DND-41 (cell line): ENCODE measurements at regions not wholly inside any gene's neighbourhood (a gene's known extent, or its start where the extent isn't known, plus 50 kb on each side); places are given as distances from the start of the nearest gene placed in this dataset.

ENCODE experiments used
- ATAC-seq: fragments of 200-7000 bp; cut with Tn5 transposase; 3 replicates; pipeline ENCODE4 v1.9.1; 2021; ENCODE audit warnings: low read depth; ENCODE audit not compliant: insufficient read depth
- DNase-seq: peaks from one replicate; pipeline ENCODE4 v3.0.0-alpha.2; 2020
- H2AFZ ChIP-seq: 2 replicates; pipeline ENCODE4 v1.6.0; 2012; ENCODE audit warnings: low read depth, low read length
- H3K27ac ChIP-seq: 2 replicates; pipeline ENCODE4 v1.5.1; 2012; ENCODE audit warnings: low read length, inconsistent platforms
- H3K27me3 ChIP-seq: fragments of 200-600 bp; sonication (generic); 2 replicates; pipeline ENCODE4 v1.6.0; 2012; ENCODE audit warnings: low read length, mild to moderate bottlenecking, inconsistent platforms; ENCODE audit not compliant: insufficient read depth, poor library complexity
- H3K36me3 ChIP-seq: 2 replicates; pipeline ENCODE4 v1.5.1; 2012; ENCODE audit warnings: low read length, inconsistent platforms; ENCODE audit not compliant: insufficient read depth
- H3K4me1 ChIP-seq: 2 replicates; pipeline ENCODE4 v1.5.1; 2012; ENCODE audit warnings: mild to moderate bottlenecking, low read length; ENCODE audit not compliant: insufficient read depth
- H3K4me2 ChIP-seq: 2 replicates; pipeline ENCODE4 v1.6.0; 2012; ENCODE audit warnings: mild to moderate bottlenecking, moderate library complexity, low read length, inconsistent platforms; ENCODE audit not compliant: insufficient read depth
- H3K4me3 ChIP-seq, 2 experiments: fragments of 200-600 bp in 1 of 2; shearing (Covaris generic) in 1 of 2; 2 replicates each; pipeline ENCODE4 v1.5.1; 2012 to 2016; ENCODE audit warnings: inconsistent platforms in 2 of 2, low read length in 2 of 2, mild to moderate bottlenecking in 2 of 2, low read depth in 1 of 2, moderate library complexity in 1 of 2
- H3K79me2 ChIP-seq: 2 replicates; pipeline ENCODE4 v1.6.0; 2012; ENCODE audit warnings: low read length, inconsistent platforms; ENCODE audit not compliant: insufficient read depth
- H3K9ac ChIP-seq: 2 replicates; pipeline ENCODE4 v1.6.0; 2012; ENCODE audit warnings: low read depth, mild to moderate bottlenecking, inconsistent platforms, low read length, moderate library complexity
- H3K9me3 ChIP-seq: 2 replicates; pipeline ENCODE4 v1.5.1; 2012; ENCODE audit warnings: low read length, moderate library complexity, mild to moderate bottlenecking, inconsistent platforms; ENCODE audit not compliant: insufficient read depth, severe bottlenecking
- H4K20me1 ChIP-seq: 2 replicates; pipeline ENCODE4 v1.6.0; 2012; ENCODE audit warnings: low read length; ENCODE audit not compliant: insufficient read depth
- CTCF ChIP-seq: IDR thresholded peaks from 2 replicates; pipeline ENCODE4 v1.5.1; 2012; ENCODE audit warnings: borderline replicate concordance, low read length, moderate library complexity, mild to moderate bottlenecking; ENCODE audit not compliant: poor library complexity, severe bottlenecking; ENCODE audit errors: extremely low read depth
- EZH2 ChIP-seq: IDR thresholded peaks from 3 replicates; pipeline ENCODE4 v1.6.1; 2012; ENCODE audit warnings: borderline replicate concordance, low read depth, mild to moderate bottlenecking, moderate library complexity, low read length, inconsistent platforms; ENCODE audit not compliant: severe bottlenecking

GRCh38 chr11:119933584-119933983, 204.3 kb downstream of the TRIM29 start:
- no peak overlapping the region for H3K4me3 ChIP-seq
- DNase-seq (no peak), ATAC-seq (no peak)
- no peaks in the 10 kb centered on the region for H3K36me3 ChIP-seq
- no peak overlapping the region for H3K27ac ChIP-seq
- no peak overlapping the region for H3K4me2 ChIP-seq
- H3K27me3 ChIP-seq, result peaks cover 7% of the 10 kb centered on the region
- H2AFZ ChIP-seq, result no peak overlapping the region
- H3K79me2 ChIP-seq, result no peaks in the 10 kb centered on the region
- no peaks in the 10 kb centered on the region for H3K9me3 ChIP-seq
- H4K20me1 ChIP-seq, result no peaks in the 10 kb centered on the region
- no peak overlapping the region for H3K9ac ChIP-seq
- H3K4me1 ChIP-seq, result no peaks in the 10 kb centered on the region
- TF ChIP-seq EZH2 (no peak), CTCF (no peak)

- Histone ChIP-seq H4K20me1 (no peaks in the 10 kb centered on the region), H3K27me3 (peaks cover 7% of the 10 kb centered on the region), H3K36me3 (no peaks in the 10 kb centered on the region), H3K4me2 (no peak overlapping the region), H3K79me2 (no peaks in the 10 kb centered on the region), H3K4me3 (no peak overlapping the region), H3K9ac (no peak overlapping the region), H3K4me1 (no peaks in the 10 kb centered on the region), H2AFZ (no peak overlapping the region), H3K27ac (no peak overlapping the region), H3K9me3 (no peaks in the 10 kb centered on the region)
- TF ChIP-seq EZH2 (no peak), CTCF (no peak)
- DNase-seq, result no peak
- ATAC-seq, result no peak
These were observed 204.0 kb upstream of the NECTIN1 start for GRCh38 chr11:119932828-119933562.

- Histone ChIP-seq H2AFZ (no peak overlapping the region), H4K20me1 (no peaks in the 10 kb centered on the region), H3K79me2 (no peaks in the 10 kb centered on the region), H3K27ac (no peak overlapping the region), H3K4me3 (no peak overlapping the region), H3K4me2 (no peak overlapping the region), H3K9me3 (no peaks in the 10 kb centered on the region), H3K9ac (no peak overlapping the region), H3K27me3 (peaks cover 6% of the 10 kb centered on the region), H3K36me3 (no peaks in the 10 kb centered on the region), H3K4me1 (no peaks in the 10 kb centered on the region)
- no peak for ATAC-seq
- TF ChIP-seq EZH2 (no peak), CTCF (no peak)
- DNase-seq, result no peak
These were observed 199.0 kb upstream of the NECTIN1 start for GRCh38 chr11:119928047-119928446.

- no peak for DNase-seq
- no peak for ATAC-seq
- no peaks in the 10 kb centered on the region for H4K20me1 ChIP-seq
- no peak overlapping the region for H3K4me2 ChIP-seq
- no peak overlapping the region for H2AFZ ChIP-seq
- no peaks in the 10 kb centered on the region for H3K79me2 ChIP-seq
- TF ChIP-seq EZH2, result no peak
- TF ChIP-seq CTCF, result no peak
- H3K9ac ChIP-seq, result no peak overlapping the region
- H3K4me3 ChIP-seq, result no peak overlapping the region
- no peaks in the 10 kb centered on the region for H3K4me1 ChIP-seq
- no peak overlapping the region for H3K27ac ChIP-seq
- H3K27me3 ChIP-seq, result peaks cover 10% of the 10 kb centered on the region
- H3K9me3 ChIP-seq, result no peaks in the 10 kb centered on the region
- H3K36me3 ChIP-seq, result no peaks in the 10 kb centered on the region
These were observed 195.0 kb upstream of the NECTIN1 start for GRCh38 chr11:119924017-119924416.
